ENCODE measurements at regions not wholly inside any gene's neighbourhood (a gene's known extent, or its start where the extent isn't known, plus 50 kb on each side); places are given as distances from the start of the nearest gene placed in this dataset.

GRCh38 chr2:211127501-211127900 is 571.1 kb downstream of the CPS1 start:
- Mint-ChIP-seq H3K36me3 (ENCODE audit: unreplicated experiment) (no peaks in the 10 kb centered on the region), H3K4me3 (ENCODE audit: unreplicated experiment) (no peak overlapping the region), H3K27ac (ENCODE audit: unreplicated experiment) (no peak overlapping the region), H3K9me3 (ENCODE audit: unreplicated experiment) (no peaks in the 10 kb centered on the region), H3K27me3 (ENCODE audit: unreplicated experiment) (peaks cover 8% of the 10 kb centered on the region), H3K4me1 (ENCODE audit: unreplicated experiment) (no peaks in the 10 kb centered on the region)
- DNase-seq (ENCODE audit: extremely low spot score, unreplicated experiment): no peak
- no peak for TF ChIP-seq CTCF (IDR thresholded peaks at IDR 0.05)

DNA sequence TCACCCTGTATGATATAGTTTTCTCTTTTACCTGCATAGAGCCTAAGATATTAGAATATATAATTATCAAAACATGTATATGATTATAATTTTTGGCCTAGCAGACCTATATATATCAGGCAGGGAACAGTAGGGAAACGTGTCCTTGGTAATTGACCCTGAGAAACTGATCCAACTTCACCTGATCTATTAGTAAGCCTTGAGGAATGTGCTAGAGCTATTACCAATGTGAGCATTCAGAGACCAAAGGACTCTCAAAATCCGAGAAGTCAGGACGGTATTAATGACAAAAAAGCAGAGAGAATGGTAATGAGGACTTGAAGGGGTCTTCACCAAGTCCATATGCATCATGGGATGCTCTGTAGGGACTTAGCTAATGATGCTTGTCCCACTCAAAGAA is 571.9 kb downstream of the CPS1 start:
- H3K27me3 Mint-ChIP-seq (ENCODE audit: unreplicated experiment): peaks cover 8% of the 10 kb centered on the region
- no peaks in the 10 kb centered on the region for H3K36me3 Mint-ChIP-seq (ENCODE audit: unreplicated experiment)
- no peak overlapping the region for H3K27ac Mint-ChIP-seq (ENCODE audit: unreplicated experiment)
- no peak overlapping the region for H3K4me3 Mint-ChIP-seq (ENCODE audit: unreplicated experiment)
- no peaks in the 10 kb centered on the region for H3K9me3 Mint-ChIP-seq (ENCODE audit: unreplicated experiment)
- no peak for TF ChIP-seq CTCF (IDR thresholded peaks at IDR 0.05)
- no peaks in the 10 kb centered on the region for H3K4me1 Mint-ChIP-seq (ENCODE audit: unreplicated experiment)
- no peak for DNase-seq (ENCODE audit: extremely low spot score, unreplicated experiment)

DNA sequence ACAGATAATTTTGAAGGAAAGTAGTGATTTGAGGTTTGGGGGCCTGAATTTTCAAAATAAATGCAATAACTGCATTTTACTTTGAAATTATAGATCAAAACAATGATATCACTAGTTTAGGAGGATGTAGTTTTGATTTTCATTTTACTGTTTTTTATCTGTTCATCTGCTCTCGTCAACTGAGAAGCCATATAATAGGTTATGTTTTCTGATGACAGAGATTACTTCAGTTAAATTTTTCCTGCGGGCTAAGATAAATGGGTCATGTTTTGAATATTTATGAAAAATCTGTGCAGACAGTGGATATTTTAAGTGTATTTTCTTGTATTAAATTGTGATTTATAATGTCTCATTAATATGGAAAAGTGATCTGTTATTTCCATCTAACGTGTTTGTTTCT is 573.4 kb downstream of the CPS1 start:
- no peak overlapping the region for H3K27ac Mint-ChIP-seq (ENCODE audit: unreplicated experiment)
- no peak for TF ChIP-seq CTCF (IDR thresholded peaks at IDR 0.05)
- no peaks in the 10 kb centered on the region for H3K36me3 Mint-ChIP-seq (ENCODE audit: unreplicated experiment)
- no peak overlapping the region for H3K4me3 Mint-ChIP-seq (ENCODE audit: unreplicated experiment)
- H3K27me3 Mint-ChIP-seq (ENCODE audit: unreplicated experiment): peaks cover 8% of the 10 kb centered on the region
- no peaks in the 10 kb centered on the region for H3K4me1 Mint-ChIP-seq (ENCODE audit: unreplicated experiment)
- no peaks in the 10 kb centered on the region for H3K9me3 Mint-ChIP-seq (ENCODE audit: unreplicated experiment)
- no peak for DNase-seq (ENCODE audit: extremely low spot score, unreplicated experiment)

DNA sequence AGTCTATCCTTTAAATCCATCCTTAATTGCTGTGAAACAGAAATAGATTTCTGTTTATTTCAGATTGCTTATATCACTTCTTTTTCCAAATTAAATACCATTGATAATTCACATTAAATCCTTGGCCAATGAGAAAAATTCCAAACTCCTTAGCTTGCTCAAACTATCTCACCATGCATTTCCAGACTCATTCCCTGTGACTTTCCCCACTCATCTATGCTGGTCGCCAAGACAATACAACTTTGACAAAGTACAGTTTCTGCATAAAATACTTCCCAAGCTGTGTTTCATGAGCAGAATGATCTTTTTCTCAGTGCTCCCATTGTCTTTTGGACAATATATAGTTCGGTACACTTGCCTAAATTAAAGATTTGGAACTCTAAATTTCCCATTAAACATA is 575.6 kb downstream of the CPS1 start:
- Mint-ChIP-seq H3K27me3 (ENCODE audit: unreplicated experiment) (peaks cover 6% of the 10 kb centered on the region), H3K27ac (ENCODE audit: unreplicated experiment) (no peak overlapping the region), H3K4me3 (ENCODE audit: unreplicated experiment) (no peak overlapping the region), H3K9me3 (ENCODE audit: unreplicated experiment) (peaks cover 9% of the 10 kb centered on the region), H3K36me3 (ENCODE audit: unreplicated experiment) (no peaks in the 10 kb centered on the region), H3K4me1 (ENCODE audit: unreplicated experiment) (no peaks in the 10 kb centered on the region)
- no peak for TF ChIP-seq CTCF (IDR thresholded peaks at IDR 0.05)
- no peak for DNase-seq (ENCODE audit: extremely low spot score, unreplicated experiment)

GRCh38 chr2:211132573-211132972 is 576.2 kb downstream of the CPS1 start:
- DNase-seq (ENCODE audit: extremely low spot score, unreplicated experiment): no peak
- Mint-ChIP-seq H3K36me3 (ENCODE audit: unreplicated experiment) (no peaks in the 10 kb centered on the region), H3K9me3 (ENCODE audit: unreplicated experiment) (peaks cover 9% of the 10 kb centered on the region), H3K4me3 (ENCODE audit: unreplicated experiment) (no peak overlapping the region), H3K4me1 (ENCODE audit: unreplicated experiment) (no peaks in the 10 kb centered on the region), H3K27ac (ENCODE audit: unreplicated experiment) (no peak overlapping the region), H3K27me3 (ENCODE audit: unreplicated experiment) (peaks cover 4% of the 10 kb centered on the region)
- no peak for TF ChIP-seq CTCF (IDR thresholded peaks at IDR 0.05)

All from osteocyte (in vitro differentiated cells).